SU-DHL-6 (cell line): ENCODE measurements at regions not wholly inside any gene's neighbourhood (a gene's known extent, or its start where the extent isn't known, plus 50 kb on each side); places are given as distances from the start of the nearest gene placed in this dataset.

Experiments
- H2AFZ ChIP-seq: fragments of 200-600 bp; sonication (generic); 2 replicates; pipeline ENCODE4 v1.6.1; 2014; ENCODE audit warnings: low read depth, mild to moderate bottlenecking, moderate library complexity, mixed read lengths, antibody characterized with exemption, low read length; ENCODE audit not compliant: severe bottlenecking
- H3F3A ChIP-seq: fragments of 200-600 bp; shearing (Covaris generic); 2 replicates; pipeline ENCODE4 v1.6.0; 2016; ENCODE audit warnings: antibody characterized with exemption, mild to moderate bottlenecking; ENCODE audit not compliant: insufficient read depth
- H3K27ac ChIP-seq: fragments of 200-600 bp; sonication (generic); 2 replicates; pipeline ENCODE4 v1.5.1; 2016; ENCODE audit warnings: low read depth, mild to moderate bottlenecking, low read length, moderate library complexity, mixed read lengths
- H3K27me3 ChIP-seq: fragments of 200-600 bp; sonication (generic), shearing (Covaris generic); 2 replicates; pipeline ENCODE4 v1.6.0; 2014; ENCODE audit warnings: mild to moderate bottlenecking, low read length
- H3K36me3 ChIP-seq: fragments of 200-600 bp; sonication (generic); 2 replicates; pipeline ENCODE4 v1.6.1; 2014; ENCODE audit warnings: mild to moderate bottlenecking, low read length, mixed read lengths
- H3K4me2 ChIP-seq: fragments of 300-600, 200-600 bp; shearing (Covaris generic), sonication (generic); 2 replicates; pipeline ENCODE4 v1.6.0; 2014; ENCODE audit warnings: low read length, low read depth, mild to moderate bottlenecking; ENCODE audit not compliant: poor library complexity, severe bottlenecking
- H3K4me3 ChIP-seq: fragments of 200-600 bp; sonication (generic); 2 replicates; pipeline ENCODE4 v1.5.1; 2014; ENCODE audit warnings: antibody characterized with exemption, low read length, mild to moderate bottlenecking, mixed read lengths; ENCODE audit not compliant: insufficient read depth, poor library complexity, severe bottlenecking
- H3K79me2 ChIP-seq: fragments of 200-600 bp; sonication (generic); 2 replicates; pipeline ENCODE4 v1.6.1; 2014; ENCODE audit warnings: mild to moderate bottlenecking, low read length, moderate library complexity; ENCODE audit not compliant: insufficient read depth
- H3K9ac ChIP-seq: fragments of 200-600 bp; sonication (generic); 2 replicates; pipeline ENCODE4 v1.7.0; 2014; ENCODE audit warnings: mild to moderate bottlenecking, low read length
- H3K9me2 ChIP-seq: fragments of 200-600 bp; sonication (generic); replicated peaks from 2 replicates; pipeline ENCODE4 v1.6.1; 2014; ENCODE audit warnings: low read length; ENCODE audit not compliant: insufficient read depth
- H3K9me3 ChIP-seq: fragments of 200-600 bp; sonication (generic); 2 replicates; pipeline ENCODE4 v1.6.1; 2014; ENCODE audit warnings: low read length, mixed read lengths; ENCODE audit not compliant: insufficient read depth
- H4K20me1 ChIP-seq: fragments of 200-600 bp; sonication (generic); 2 replicates; pipeline ENCODE4 v1.6.1; 2014; ENCODE audit warnings: low read depth, mild to moderate bottlenecking, antibody characterized with exemption, low read length, moderate library complexity, mixed read lengths
- CTCF ChIP-seq: fragments of 200-600 bp; sonication (generic); IDR thresholded peaks from one replicate; pipeline ENCODE4 v1.5.1; 2017; ENCODE audit warnings: antibody characterized with exemption, mild to moderate bottlenecking, low read length, moderate library complexity; ENCODE audit not compliant: insufficient read depth, poor library complexity, severe bottlenecking
- EZH2phosphoT487 ChIP-seq: fragments of 200-600 bp; sonication (generic), shearing (Covaris generic); conservative IDR thresholded peaks from 2 replicates; pipeline ENCODE4 v1.6.1; 2018; ENCODE audit warnings: mild to moderate bottlenecking, antibody characterized with exemption, low read length, moderate library complexity, mixed read lengths

GRCh38 chr5:42950456-42951292 lies 89.4 kb downstream of the ANXA2R start:
- Histone ChIP-seq H3K9me2 (no peaks in the 10 kb centered on the region), H2AFZ (peak overlapping the region; percentile 85), H4K20me1 (no peaks in the 10 kb centered on the region), H3K4me2 (peak overlapping the region; percentile 67), H3K36me3 (no peaks in the 10 kb centered on the region), H3K9ac (peak overlapping the region; percentile 39), H3K27ac (no peak overlapping the region), H3K27me3 (no peaks in the 10 kb centered on the region), H3K4me3 (peak overlapping the region; percentile 49), H3K9me3 (no peaks in the 10 kb centered on the region), H3K79me2 (no peaks in the 10 kb centered on the region), H3F3A (no peaks in the 10 kb centered on the region)
- TF ChIP-seq EZH2phosphoT487: no peak
- no peak for TF ChIP-seq CTCF

DNA sequence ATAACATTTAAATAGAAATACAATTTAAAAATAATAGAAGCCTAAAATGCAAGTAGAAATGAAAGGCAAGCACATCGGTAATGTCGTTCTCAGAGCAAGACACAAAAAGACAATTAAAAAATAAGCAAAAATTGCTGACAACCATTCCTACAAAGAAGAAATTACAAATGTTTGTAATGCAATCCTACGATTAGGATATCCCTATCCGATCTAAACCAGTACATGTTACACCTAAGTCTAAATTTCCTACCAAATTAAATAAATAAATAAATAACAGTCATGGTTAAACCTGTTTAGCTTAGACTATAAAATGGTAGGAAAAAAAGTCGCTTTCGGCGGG lies 90.0 kb downstream of the ANXA2R start:
- no peaks in the 10 kb centered on the region for H3K9me3 ChIP-seq
- no peaks in the 10 kb centered on the region for H4K20me1 ChIP-seq
- TF ChIP-seq CTCF (no peak), EZH2phosphoT487 (no peak)
- H3K79me2 ChIP-seq: no peaks in the 10 kb centered on the region
- no peak overlapping the region for H3K4me3 ChIP-seq
- no peaks in the 10 kb centered on the region for H3F3A ChIP-seq
- peak overlapping the region; percentile 67 for H3K4me2 ChIP-seq
- no peak overlapping the region for H2AFZ ChIP-seq
- no peak overlapping the region for H3K9ac ChIP-seq
- no peaks in the 10 kb centered on the region for H3K36me3 ChIP-seq
- H3K9me2 ChIP-seq: no peaks in the 10 kb centered on the region
- no peaks in the 10 kb centered on the region for H3K27me3 ChIP-seq
- H3K27ac ChIP-seq: no peak overlapping the region

DNA sequence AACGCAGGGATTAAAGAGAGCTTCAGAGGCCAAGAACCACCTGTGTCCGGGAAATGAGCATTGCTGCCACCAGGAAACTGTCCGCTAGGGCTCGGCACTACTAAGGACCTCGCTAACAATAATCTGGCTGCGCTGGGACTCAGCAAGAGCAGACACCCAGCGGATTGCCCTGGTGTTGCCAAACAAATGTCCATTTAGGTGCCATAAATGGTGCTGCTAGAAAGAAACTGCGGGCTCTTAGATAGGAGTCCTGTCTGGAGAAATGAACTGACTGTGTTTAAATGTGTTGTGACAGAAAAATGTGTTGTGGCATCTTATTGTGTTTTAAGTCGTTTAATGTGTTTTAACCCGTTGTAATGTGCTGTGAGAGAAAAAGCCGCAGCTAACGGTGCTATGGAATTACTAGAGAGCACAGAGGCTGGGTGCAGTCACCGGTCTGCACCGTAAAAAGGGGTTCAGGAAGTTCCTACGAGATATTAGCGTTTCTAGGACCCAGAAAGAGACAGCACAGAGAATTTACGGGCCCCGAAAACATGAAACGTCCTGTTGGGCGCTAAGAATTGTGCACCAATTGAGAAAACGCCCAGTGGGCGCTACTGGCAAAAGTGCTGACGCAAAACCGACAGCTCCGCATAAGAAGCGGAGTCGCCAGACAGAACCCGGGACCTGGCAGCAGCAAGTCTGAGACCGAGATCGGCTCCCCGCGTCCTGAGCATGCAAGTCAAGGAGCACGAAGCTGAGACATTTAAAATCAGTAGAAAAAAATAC lies 90.6 kb downstream of the ANXA2R start:
- Histone ChIP-seq H4K20me1 (no peaks in the 10 kb centered on the region), H3K4me3 (no peak overlapping the region), H3K9ac (no peak overlapping the region)

More for the DNA sequence above, 90.6 kb downstream of the ANXA2R start:
- peak overlapping the region; percentile 67 for H3K4me2 ChIP-seq
- no peak overlapping the region for H2AFZ ChIP-seq
- TF ChIP-seq CTCF (peak; percentile 12), EZH2phosphoT487 (no peak)
- H3K36me3 ChIP-seq: no peaks in the 10 kb centered on the region
- no peaks in the 10 kb centered on the region for H3F3A ChIP-seq
- no peaks in the 10 kb centered on the region for H3K27me3 ChIP-seq
- no peaks in the 10 kb centered on the region for H3K9me2 ChIP-seq
- H3K9me3 ChIP-seq: no peaks in the 10 kb centered on the region
- H3K27ac ChIP-seq: no peak overlapping the region
- no peaks in the 10 kb centered on the region for H3K79me2 ChIP-seq
